ENCODE measurements at regions not wholly inside any gene's neighbourhood (a gene's known extent, or its start where the extent isn't known, plus 50 kb on each side); places are given as distances from the start of the nearest gene placed in this dataset.

DNA sequence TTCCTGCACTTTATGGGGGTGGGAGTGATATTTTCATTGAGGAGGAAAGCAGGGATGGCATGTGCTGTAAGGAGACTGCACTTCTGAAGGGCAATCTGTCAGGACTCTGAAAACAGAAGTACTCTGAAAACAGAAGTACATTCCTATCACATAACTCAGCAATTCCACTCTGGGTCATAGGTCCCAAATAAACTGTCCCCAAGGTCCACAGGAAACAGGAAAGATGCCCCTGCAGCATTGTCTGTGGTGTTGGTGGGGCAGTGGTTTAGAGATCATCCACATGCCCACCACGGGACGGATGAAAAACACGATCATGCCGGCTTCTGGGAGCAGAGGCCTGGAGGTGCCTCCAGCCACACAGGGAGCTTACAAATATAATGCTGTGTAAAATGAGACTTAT lies 150.3 kb downstream of the OTOR start:
- TF ChIP-seq, protein P1, sequence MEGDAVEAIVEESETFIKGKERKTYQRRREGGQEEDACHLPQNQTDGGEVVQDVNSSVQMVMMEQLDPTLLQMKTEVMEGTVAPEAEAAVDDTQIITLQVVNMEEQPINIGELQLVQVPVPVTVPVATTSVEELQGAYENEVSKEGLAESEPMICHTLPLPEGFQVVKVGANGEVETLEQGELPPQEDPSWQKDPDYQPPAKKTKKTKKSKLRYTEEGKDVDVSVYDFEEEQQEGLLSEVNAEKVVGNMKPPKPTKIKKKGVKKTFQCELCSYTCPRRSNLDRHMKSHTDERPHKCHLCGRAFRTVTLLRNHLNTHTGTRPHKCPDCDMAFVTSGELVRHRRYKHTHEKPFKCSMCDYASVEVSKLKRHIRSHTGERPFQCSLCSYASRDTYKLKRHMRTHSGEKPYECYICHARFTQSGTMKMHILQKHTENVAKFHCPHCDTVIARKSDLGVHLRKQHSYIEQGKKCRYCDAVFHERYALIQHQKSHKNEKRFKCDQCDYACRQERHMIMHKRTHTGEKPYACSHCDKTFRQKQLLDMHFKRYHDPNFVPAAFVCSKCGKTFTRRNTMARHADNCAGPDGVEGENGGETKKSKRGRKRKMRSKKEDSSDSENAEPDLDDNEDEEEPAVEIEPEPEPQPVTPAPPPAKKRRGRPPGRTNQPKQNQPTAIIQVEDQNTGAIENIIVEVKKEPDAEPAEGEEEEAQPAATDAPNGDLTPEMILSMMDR (tag by site-specific recombination; IDR thresholded peaks at IDR 0.05) = no peak
- TF ChIP-seq ZNF48 (tag by site-specific recombination; IDR thresholded peaks at IDR 0.05) (no peak), ZNF514 (tag by site-specific recombination; IDR thresholded peaks at IDR 0.05) (no peak)

Data from HEK293 (cell line).